Loucy (cell line): ENCODE measurements at regions not wholly inside any gene's neighbourhood (a gene's known extent, or its start where the extent isn't known, plus 50 kb on each side); places are given as distances from the start of the nearest gene placed in this dataset.

Source experiments
- EZH2phosphoT487 ChIP-seq: fragments of 200-600 bp; IDR thresholded peaks from 2 replicates; pipeline ENCODE4 v1.6.1; 2018; ENCODE audit warnings: antibody characterized with exemption, mild to moderate bottlenecking, moderate library complexity, borderline replicate concordance
- TF ChIP-seq, protein P1 (sequence below): fragments of 200-600 bp; sonication (generic); conservative IDR thresholded peaks from 2 replicates; pipeline ENCODE4 v1.5.1; 2014; ENCODE audit warnings: mild to moderate bottlenecking, antibody characterized with exemption, low read length

DNA sequence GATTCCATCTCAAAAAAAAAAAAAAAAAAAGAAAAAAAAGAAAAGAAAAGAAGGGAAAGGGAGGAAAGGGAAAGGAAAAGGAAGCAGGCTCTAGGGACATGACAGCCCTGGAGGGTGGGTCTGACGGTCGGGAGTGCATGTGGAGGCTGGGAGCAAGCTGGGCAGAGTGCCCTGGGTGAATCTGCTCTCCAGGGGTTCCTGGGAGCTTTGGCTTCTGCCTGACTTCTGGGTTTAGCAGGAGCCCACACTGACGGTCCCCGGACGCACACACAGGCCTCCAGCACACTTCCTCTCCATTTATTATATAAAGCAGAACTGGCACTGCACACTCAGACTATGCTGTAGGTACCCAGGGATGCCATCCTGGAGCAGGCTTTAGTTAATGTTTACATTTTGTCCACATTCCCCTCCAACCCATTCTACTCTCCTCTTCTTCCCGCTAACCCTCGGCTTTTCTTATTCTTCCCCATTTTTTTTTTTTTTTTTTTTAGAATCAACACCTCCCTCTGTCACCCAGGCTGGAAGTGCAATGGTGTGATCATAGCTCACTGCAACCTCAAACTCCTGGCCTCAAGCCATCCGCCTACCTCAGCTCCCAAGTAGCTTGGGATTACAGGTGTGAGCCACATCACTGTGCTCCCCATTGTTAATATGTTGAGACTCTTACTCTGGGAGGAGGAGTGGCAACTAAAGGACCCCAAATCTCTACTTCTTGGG lies 151.1 kb upstream of the SLC1A4 start:
- TF ChIP-seq, protein P1, sequence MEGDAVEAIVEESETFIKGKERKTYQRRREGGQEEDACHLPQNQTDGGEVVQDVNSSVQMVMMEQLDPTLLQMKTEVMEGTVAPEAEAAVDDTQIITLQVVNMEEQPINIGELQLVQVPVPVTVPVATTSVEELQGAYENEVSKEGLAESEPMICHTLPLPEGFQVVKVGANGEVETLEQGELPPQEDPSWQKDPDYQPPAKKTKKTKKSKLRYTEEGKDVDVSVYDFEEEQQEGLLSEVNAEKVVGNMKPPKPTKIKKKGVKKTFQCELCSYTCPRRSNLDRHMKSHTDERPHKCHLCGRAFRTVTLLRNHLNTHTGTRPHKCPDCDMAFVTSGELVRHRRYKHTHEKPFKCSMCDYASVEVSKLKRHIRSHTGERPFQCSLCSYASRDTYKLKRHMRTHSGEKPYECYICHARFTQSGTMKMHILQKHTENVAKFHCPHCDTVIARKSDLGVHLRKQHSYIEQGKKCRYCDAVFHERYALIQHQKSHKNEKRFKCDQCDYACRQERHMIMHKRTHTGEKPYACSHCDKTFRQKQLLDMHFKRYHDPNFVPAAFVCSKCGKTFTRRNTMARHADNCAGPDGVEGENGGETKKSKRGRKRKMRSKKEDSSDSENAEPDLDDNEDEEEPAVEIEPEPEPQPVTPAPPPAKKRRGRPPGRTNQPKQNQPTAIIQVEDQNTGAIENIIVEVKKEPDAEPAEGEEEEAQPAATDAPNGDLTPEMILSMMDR, result no peak
- TF ChIP-seq EZH2phosphoT487, result no peak
